Left lung (tissue), 4 donors: ENCODE measurements at regions not wholly inside any gene's neighbourhood (a gene's known extent, or its start where the extent isn't known, plus 50 kb on each side); places are given as distances from the start of the nearest gene placed in this dataset.

Experiments used
- ATAC-seq: fragments of 200-7000 bp; cut with Tn5 transposase; one replicate; pipeline ENCODE4 v1.9.1; 2020; ENCODE audit warnings: moderate library complexity
- DNase-seq, 4 donors: peaks; one replicate each; pipeline ENCODE4 v3.0.0-alpha.2; 2013 to 2020
- H3K27ac ChIP-seq, 2 donors: fragments of 200-600 bp; sonication (generic) in 1 of 2; one replicate each; pipeline versions ENCODE4 v1.5.0 to v1.8.0; 2020 to 2021
- H3K27me3 ChIP-seq, 2 donors: fragments of 200-600 bp; sonication (generic) in 1 of 2; one replicate each; pipeline versions ENCODE4 v1.5.0 to v1.8.0; 2020 to 2021
- H3K36me3 ChIP-seq, 2 donors: fragments of 200-600 bp; sonication (generic) in 1 of 2; one replicate each; pipeline versions ENCODE4 v1.5.0 to v1.8.0; 2020 to 2021
- H3K4me1 ChIP-seq, 2 donors: fragments of 200-600 bp; one replicate each; pipeline ENCODE4 v1.8.0; 2021
- H3K4me3 ChIP-seq, 2 donors: fragments of 200-600 bp; sonication (generic) in 1 of 2; one replicate each; pipeline versions ENCODE4 v1.5.0 to v1.8.0; 2020 to 2021; ENCODE audit warnings: mild to moderate bottlenecking in 1 of 2
- H3K9me3 ChIP-seq, 2 donors: fragments of 200-600 bp; sonication (generic) in 1 of 2; one replicate each; pipeline versions ENCODE4 v1.5.0 to v1.8.0; 2020 to 2021
- CTCF ChIP-seq, 2 donors: fragments of 200-600 bp; sonication (generic) in 1 of 2; IDR thresholded peaks; one replicate each; pipeline versions ENCODE4 v1.5.0 to v1.8.0; 2021; ENCODE audit warnings: antibody characterized with exemption in 2 of 2
- intact Hi-C, 2 donors: fragments of 100-400 bp; cut with DNase I; formaldehyde crosslinking; loops; one replicate each; pipeline versions ENCODE4 v1.11.2 to v1.14.2; 2022
- donor health status: DM: no; HTN: yes; CAD: no.
- donor health status: DM: no; HTN: no; CAD: no.

GRCh38 chr3:140760324-140761075 lies 82.6 kb downstream of the TRIM42 start:
- H3K36me3 ChIP-seq = no peaks in the 10 kb centered on the region
- H3K27me3 ChIP-seq = no peaks in the 10 kb centered on the region
- intact Hi-C loops = no loop called here
- no peak for TF ChIP-seq CTCF (IDR thresholded peaks at IDR 0.05)
- H3K9me3 ChIP-seq = no peaks in the 10 kb centered on the region
- DNase-seq (no peak), ATAC-seq (no peak)
- H3K4me1 ChIP-seq = no peaks in the 10 kb centered on the region
- no peak overlapping the region for H3K4me3 ChIP-seq
- no peak overlapping the region for H3K27ac ChIP-seq

GRCh38 chr3:140761076-140761639 lies 83.3 kb downstream of the TRIM42 start:
- intact Hi-C loops = no loop called here

GRCh38 chr3:140762746-140763145 lies 84.9 kb downstream of the TRIM42 start:
- intact Hi-C loops = no loop called here
- no peak for DNase-seq

More at GRCh38 chr3:140761076-140761639, 83.3 kb downstream of the TRIM42 start:
- Histone ChIP-seq H3K36me3 (no peaks in the 10 kb centered on the region), H3K4me1 (no peaks in the 10 kb centered on the region), H3K27ac (no peak overlapping the region), H3K9me3 (no peaks in the 10 kb centered on the region), H3K27me3 (no peaks in the 10 kb centered on the region), H3K4me3 (no peak overlapping the region)
- no peak for ATAC-seq
- DNase-seq = no peak
- TF ChIP-seq CTCF (IDR thresholded peaks at IDR 0.05) = no peak

GRCh38 chr3:140763532-140763931 lies 85.7 kb downstream of the TRIM42 start:
- intact Hi-C loops = no loop called here
- DNase-seq = no peak
- no peak for ATAC-seq

More at GRCh38 chr3:140762746-140763145, 84.9 kb downstream of the TRIM42 start:
- no peaks in the 10 kb centered on the region for H3K9me3 ChIP-seq
- peaks cover 0 to 3% of the 10 kb centered on the region in 2 donors for H3K27me3 ChIP-seq
- H3K4me1 ChIP-seq = no peaks in the 10 kb centered on the region
- no peak overlapping the region for H3K4me3 ChIP-seq
- H3K27ac ChIP-seq = no peak overlapping the region
- no peaks in the 10 kb centered on the region for H3K36me3 ChIP-seq
- ATAC-seq = no peak
- no peak for TF ChIP-seq CTCF (IDR thresholded peaks at IDR 0.05)

More at GRCh38 chr3:140763532-140763931, 85.7 kb downstream of the TRIM42 start:
- Histone ChIP-seq H3K9me3 (no peaks in the 10 kb centered on the region), H3K4me1 (no peaks in the 10 kb centered on the region), H3K36me3 (no peaks in the 10 kb centered on the region), H3K4me3 (no peak overlapping the region), H3K27ac (no peak overlapping the region), H3K27me3 (peaks cover 0 to 3% of the 10 kb centered on the region in 2 donors)
- no peak for TF ChIP-seq CTCF (IDR thresholded peaks at IDR 0.05)
